ENCODE measurements at regions not wholly inside any gene's neighbourhood (a gene's known extent, or its start where the extent isn't known, plus 50 kb on each side); places are given as distances from the start of the nearest gene placed in this dataset.

DNA sequence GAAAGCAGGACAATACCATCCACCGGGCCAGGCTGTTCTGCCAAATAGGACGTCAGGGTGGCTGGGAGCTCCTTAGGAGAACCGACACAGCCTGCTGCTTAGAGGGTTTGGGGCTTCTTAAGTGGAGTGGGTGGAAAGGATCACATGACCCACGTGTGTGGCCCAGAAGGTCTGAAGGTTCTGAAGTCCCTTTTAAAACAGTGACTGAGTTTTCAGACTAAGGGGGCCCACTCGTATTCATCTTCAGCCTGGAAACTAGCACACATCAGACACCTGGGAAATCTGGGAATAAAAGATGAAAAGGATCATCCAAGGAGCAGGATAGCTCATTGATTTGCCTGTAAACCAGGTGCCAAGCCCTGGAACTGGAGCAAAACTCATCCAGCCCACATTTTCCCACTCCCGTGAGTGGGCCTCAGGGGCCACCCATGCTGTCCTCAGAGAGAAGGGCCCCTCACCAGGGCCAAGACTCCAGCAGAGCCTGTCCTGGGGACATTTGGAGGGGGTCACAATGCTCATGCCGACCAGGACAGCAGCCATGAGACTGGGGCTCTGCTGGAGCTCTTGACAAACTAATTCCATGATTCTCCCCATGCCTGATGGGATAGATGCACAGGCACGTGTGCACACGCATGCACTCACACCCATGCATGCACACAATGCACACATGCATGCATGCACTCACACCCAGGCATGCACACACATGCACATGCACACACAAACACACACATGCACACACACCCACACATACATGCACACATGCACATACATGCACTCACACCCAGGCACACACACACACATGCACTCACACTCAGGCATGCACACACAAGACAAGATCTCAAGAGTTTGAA is 168.8 kb upstream of the PPP2R2D start:
- Mint-ChIP-seq H3K27me3 (peaks cover 0 to 27% (median 4%) of the 10 kb centered on the region in 5 donors), H3K9me3 (peaks cover 0 to 4% (median 0%) of the 10 kb centered on the region in 11 donors), H3K36me3 (no peaks in the 10 kb centered on the region), H3K27ac (no peak overlapping the region), H3K4me3 (no peak overlapping the region), H3K4me1 (peaks cover 0 to 5% (median 0%) of the 10 kb centered on the region in 7 donors)
- ChIA-PET POLR2A (no interaction called here), CTCF (no interaction called here)
- no peaks in the 10 kb centered on the region for H3K27me3 ChIP-seq (ENCODE audit: control insufficient read depth in 2 of 2, insufficient read depth in 2 of 2, low read length in 2 of 2)
- no peaks in the 10 kb centered on the region for H3K36me3 ChIP-seq (ENCODE audit: control insufficient read depth in 2 of 3, insufficient read depth in 3 of 3, low read length in 3 of 3)
- no peaks in the 10 kb centered on the region for H3K9me3 ChIP-seq (ENCODE audit: control insufficient read depth in 2 of 3, low read length in 3 of 3)
- DNase-seq (no peak), ATAC-seq (no peak)
- no peak overlapping the region for H3K27ac ChIP-seq (ENCODE audit: low read depth, low read length)
- no peak overlapping the region for H3K4me3 ChIP-seq (ENCODE audit: low read length)
- intact Hi-C loops (cut with micrococcal nuclease), result no loop called here
- H3K4me1 ChIP-seq (ENCODE audit: control insufficient read depth in 2 of 2, insufficient read depth in 2 of 2, low read length in 2 of 2), result no peaks in the 10 kb centered on the region

GRCh38 chr10:131732631-131733127 is 168.1 kb upstream of the PPP2R2D start:
- intact Hi-C loops (cut with micrococcal nuclease), result no loop called here
- DNase-seq (no peak), ATAC-seq (no peak)
- H3K9me3 Mint-ChIP-seq, result peaks cover 0 to 4% (median 0%) of the 10 kb centered on the region in 11 donors
- Histone ChIP-seq H3K36me3 (ENCODE audit: control insufficient read depth in 2 of 3, insufficient read depth in 3 of 3, low read length in 3 of 3) (no peaks in the 10 kb centered on the region), H3K27ac (ENCODE audit: low read depth, low read length) (no peak overlapping the region), H3K9me3 (ENCODE audit: control insufficient read depth in 2 of 3, low read length in 3 of 3) (no peaks in the 10 kb centered on the region), H3K4me1 (ENCODE audit: control insufficient read depth in 2 of 2, insufficient read depth in 2 of 2, low read length in 2 of 2) (no peaks in the 10 kb centered on the region), H3K27me3 (ENCODE audit: control insufficient read depth in 2 of 2, insufficient read depth in 2 of 2, low read length in 2 of 2) (no peaks in the 10 kb centered on the region), H3K4me3 (ENCODE audit: low read length) (no peak overlapping the region)
- H3K4me3 Mint-ChIP-seq, result no peak overlapping the region
- no peak overlapping the region for H3K27ac Mint-ChIP-seq
- POLR2A ChIA-PET, result no interaction called here
- CTCF ChIA-PET, result no interaction called here
- H3K4me1 Mint-ChIP-seq, result peaks cover 0 to 1% (median 0%) of the 10 kb centered on the region in 7 donors
- no peaks in the 10 kb centered on the region for H3K36me3 Mint-ChIP-seq
- peaks cover 0 to 26% (median 0%) of the 10 kb centered on the region in 5 donors for H3K27me3 Mint-ChIP-seq

- no peak for DNase-seq
- CTCF ChIA-PET, result no interaction called here
- Histone ChIP-seq H3K27me3 (ENCODE audit: control insufficient read depth in 2 of 2, insufficient read depth in 2 of 2, low read length in 2 of 2) (no peaks in the 10 kb centered on the region), H3K4me1 (ENCODE audit: control insufficient read depth in 2 of 2, insufficient read depth in 2 of 2, low read length in 2 of 2) (no peaks in the 10 kb centered on the region), H3K9me3 (ENCODE audit: control insufficient read depth in 2 of 3, low read length in 3 of 3) (no peaks in the 10 kb centered on the region), H3K36me3 (ENCODE audit: control insufficient read depth in 2 of 3, insufficient read depth in 3 of 3, low read length in 3 of 3) (no peaks in the 10 kb centered on the region), H3K27ac (ENCODE audit: low read depth, low read length) (no peak overlapping the region), H3K4me3 (ENCODE audit: low read length) (no peak overlapping the region)
- no peaks in the 10 kb centered on the region for H3K36me3 Mint-ChIP-seq
- intact Hi-C loops (cut with micrococcal nuclease), result no loop called here
- POLR2A ChIA-PET, result no interaction called here
- H3K4me1 Mint-ChIP-seq, result peaks cover 0 to 1% (median 0%) of the 10 kb centered on the region in 7 donors
- no peak overlapping the region for H3K4me3 Mint-ChIP-seq
- H3K27ac Mint-ChIP-seq, result no peak overlapping the region
- peaks cover 0 to 35% (median 0%) of the 10 kb centered on the region in 5 donors for H3K27me3 Mint-ChIP-seq
- H3K9me3 Mint-ChIP-seq, result peaks cover 0 to 4% (median 0%) of the 10 kb centered on the region in 11 donors
- no peak for ATAC-seq
Observed at GRCh38 chr10:131733596-131733995, 167.2 kb upstream of the PPP2R2D start.

- peaks cover 0 to 9% (median 0%) of the 10 kb centered on the region in 5 donors for H3K36me3 Mint-ChIP-seq
- H3K27ac Mint-ChIP-seq, result no peak overlapping the region
- CTCF ChIA-PET, result no interaction called here
- H3K9me3 ChIP-seq (ENCODE audit: control insufficient read depth in 2 of 3, low read length in 3 of 3), result no peaks in the 10 kb centered on the region
- no peaks in the 10 kb centered on the region for H3K27me3 ChIP-seq (ENCODE audit: control insufficient read depth in 2 of 2, insufficient read depth in 2 of 2, low read length in 2 of 2)
- POLR2A ChIA-PET, result no interaction called here
- ATAC-seq, result no peak
- no peak for DNase-seq
- no peaks in the 10 kb centered on the region for H3K4me1 ChIP-seq (ENCODE audit: control insufficient read depth in 2 of 2, insufficient read depth in 2 of 2, low read length in 2 of 2)
- no peaks in the 10 kb centered on the region for H3K36me3 ChIP-seq (ENCODE audit: control insufficient read depth in 2 of 3, insufficient read depth in 3 of 3, low read length in 3 of 3)
- H3K27ac ChIP-seq (ENCODE audit: low read depth, low read length), result no peak overlapping the region
- H3K27me3 Mint-ChIP-seq, result peaks cover 0 to 42% (median 15%) of the 10 kb centered on the region in 5 donors
- peaks cover 0 to 5% (median 0%) of the 10 kb centered on the region in 7 donors for H3K4me1 Mint-ChIP-seq
- no peak overlapping the region for H3K4me3 ChIP-seq (ENCODE audit: low read length)
- H3K9me3 Mint-ChIP-seq, result peaks cover 0 to 16% (median 3%) of the 10 kb centered on the region in 11 donors
- no peak overlapping the region for H3K4me3 Mint-ChIP-seq
- intact Hi-C loops (cut with micrococcal nuclease), result no loop called here
Observed at GRCh38 chr10:131735577-131735976, 165.2 kb upstream of the PPP2R2D start.

- Histone ChIP-seq H3K27ac (ENCODE audit: low read depth, low read length) (no peak overlapping the region), H3K27me3 (ENCODE audit: control insufficient read depth in 2 of 2, insufficient read depth in 2 of 2, low read length in 2 of 2) (no peaks in the 10 kb centered on the region), H3K36me3 (ENCODE audit: control insufficient read depth in 2 of 3, insufficient read depth in 3 of 3, low read length in 3 of 3) (no peaks in the 10 kb centered on the region), H3K4me3 (ENCODE audit: low read length) (no peak overlapping the region), H3K4me1 (ENCODE audit: control insufficient read depth in 2 of 2, insufficient read depth in 2 of 2, low read length in 2 of 2) (no peaks in the 10 kb centered on the region), H3K9me3 (ENCODE audit: control insufficient read depth in 2 of 3, low read length in 3 of 3) (no peaks in the 10 kb centered on the region)
- intact Hi-C loops (cut with micrococcal nuclease), result no loop called here
- H3K4me3 Mint-ChIP-seq, result no peak overlapping the region
- H3K27me3 Mint-ChIP-seq, result peaks cover 0 to 42% (median 15%) of the 10 kb centered on the region in 5 donors
- H3K36me3 Mint-ChIP-seq, result peaks cover 0 to 9% (median 0%) of the 10 kb centered on the region in 5 donors
- DNase-seq (no peak), ATAC-seq (no peak)
- H3K4me1 Mint-ChIP-seq, result peaks cover 0 to 5% (median 0%) of the 10 kb centered on the region in 7 donors
- CTCF ChIA-PET, result no interaction called here
- no peak overlapping the region for H3K27ac Mint-ChIP-seq
- peaks cover 0 to 16% (median 3%) of the 10 kb centered on the region in 11 donors for H3K9me3 Mint-ChIP-seq
- POLR2A ChIA-PET, result no interaction called here
Observed at GRCh38 chr10:131736321-131736980, 164.4 kb upstream of the PPP2R2D start.

DNA sequence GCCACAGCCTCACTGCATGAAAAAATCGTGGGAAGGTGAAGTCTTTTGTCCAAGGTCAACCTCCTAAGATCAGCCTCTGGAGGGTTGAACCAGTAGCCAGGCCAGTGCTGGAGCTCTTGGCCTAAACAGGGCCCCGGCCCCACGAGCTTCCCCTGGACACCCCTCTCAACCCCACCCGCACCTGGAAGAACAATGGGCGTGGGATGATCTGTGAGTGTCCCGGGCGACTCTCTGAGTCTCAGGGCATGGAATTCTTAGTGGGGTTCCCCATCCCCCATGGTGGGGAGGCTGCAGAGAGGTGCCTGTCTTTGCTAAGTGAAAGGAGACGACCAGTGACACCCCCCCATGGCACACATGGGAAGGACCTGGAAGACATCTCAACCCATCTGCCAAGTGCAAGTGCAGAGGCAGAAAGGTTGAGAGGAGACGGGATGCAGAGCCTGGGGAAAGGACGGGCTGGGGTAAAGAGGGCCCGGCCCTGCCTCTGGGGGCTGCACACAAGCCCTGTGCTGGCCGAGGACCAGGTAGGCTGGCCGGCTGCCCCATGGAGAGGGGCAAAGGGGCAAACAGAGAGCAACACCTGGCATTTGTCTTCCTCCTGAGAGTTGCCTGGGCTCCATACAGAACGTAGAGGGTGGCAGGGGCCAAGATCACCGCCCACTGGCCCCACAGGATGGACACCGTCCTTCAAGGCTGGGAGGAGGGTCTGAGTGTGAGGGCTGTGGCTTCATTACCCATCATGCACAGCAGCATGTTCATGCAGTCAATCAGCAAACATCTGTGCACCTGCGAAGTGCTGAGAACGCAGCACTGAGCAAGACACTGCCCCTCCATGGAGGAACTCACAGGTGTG is 163.0 kb upstream of the PPP2R2D start:
- H3K36me3 ChIP-seq (ENCODE audit: control insufficient read depth in 2 of 3, insufficient read depth in 3 of 3, low read length in 3 of 3), result no peaks in the 10 kb centered on the region
- peak overlapping the region in 1 of 9 donors; percentile 55 for H3K27ac Mint-ChIP-seq
- no peaks in the 10 kb centered on the region for H3K4me1 ChIP-seq (ENCODE audit: control insufficient read depth in 2 of 2, insufficient read depth in 2 of 2, low read length in 2 of 2)
- peaks cover 0 to 42% (median 15%) of the 10 kb centered on the region in 5 donors for H3K27me3 Mint-ChIP-seq
- intact Hi-C loops (cut with micrococcal nuclease), result no loop called here
- H3K4me1 Mint-ChIP-seq, result peaks cover 0 to 5% (median 0%) of the 10 kb centered on the region in 7 donors
- H3K4me3 Mint-ChIP-seq, result no peak overlapping the region
- H3K4me3 ChIP-seq (ENCODE audit: low read length), result no peak overlapping the region
- DNase-seq, result no peak
- H3K9me3 ChIP-seq (ENCODE audit: control insufficient read depth in 2 of 3, low read length in 3 of 3), result no peaks in the 10 kb centered on the region
- CTCF ChIA-PET, result no interaction called here
- peaks cover 0 to 13% (median 3%) of the 10 kb centered on the region in 11 donors for H3K9me3 Mint-ChIP-seq
- no peaks in the 10 kb centered on the region for H3K27me3 ChIP-seq (ENCODE audit: control insufficient read depth in 2 of 2, insufficient read depth in 2 of 2, low read length in 2 of 2)
- peaks cover 0 to 9% (median 0%) of the 10 kb centered on the region in 5 donors for H3K36me3 Mint-ChIP-seq
- no peak overlapping the region for H3K27ac ChIP-seq (ENCODE audit: low read depth, low read length)
- no peak for ATAC-seq
- POLR2A ChIA-PET, result no interaction called here
